Loucy (cell line): ENCODE measurements at regions not wholly inside any gene's neighbourhood (a gene's known extent, or its start where the extent isn't known, plus 50 kb on each side); places are given as distances from the start of the nearest gene placed in this dataset.

Experiments
- H2AFZ ChIP-seq: fragments of 200-600 bp; sonication (generic); 2 replicates; pipeline ENCODE4 v1.6.0; 2016; ENCODE audit warnings: antibody characterized with exemption, mild to moderate bottlenecking, low read length, moderate library complexity
- H3F3A ChIP-seq: fragments of 200-600 bp; 2 replicates; pipeline ENCODE4 v1.6.0; 2016; ENCODE audit warnings: antibody characterized with exemption, low read depth, mild to moderate bottlenecking
- H3K27me3 ChIP-seq: fragments of 200-600 bp; sonication (generic); 2 replicates; pipeline ENCODE4 v1.6.1; 2014; ENCODE audit warnings: low read length, mild to moderate bottlenecking; ENCODE audit not compliant: insufficient read depth, poor library complexity, severe bottlenecking
- H3K36me3 ChIP-seq: fragments of 200-600 bp; sonication (generic); 2 replicates; pipeline ENCODE4 v1.6.1; 2016; ENCODE audit warnings: low read length; ENCODE audit not compliant: insufficient read depth
- H3K4me1 ChIP-seq: fragments of 200-600 bp; sonication (generic); 2 replicates; pipeline ENCODE4 v1.5.1; 2014; ENCODE audit warnings: low read length, mild to moderate bottlenecking; ENCODE audit not compliant: insufficient read depth, poor library complexity, severe bottlenecking
- H3K4me2 ChIP-seq: fragments of 200-600 bp; sonication (generic); 2 replicates; pipeline ENCODE4 v1.6.0; 2014; ENCODE audit warnings: antibody characterized with exemption, low read length, low read depth, mild to moderate bottlenecking; ENCODE audit not compliant: poor library complexity, severe bottlenecking
- H3K4me3 ChIP-seq: fragments of 200-600 bp; sonication (generic); 2 replicates; pipeline ENCODE4 v1.5.1; 2014; ENCODE audit warnings: low read length, mild to moderate bottlenecking, mixed read lengths; ENCODE audit not compliant: poor library complexity, severe bottlenecking
- H3K79me2 ChIP-seq: fragments of 200-600 bp; sonication (generic); 2 replicates; pipeline ENCODE4 v1.6.1; 2014; ENCODE audit warnings: low read length; ENCODE audit not compliant: insufficient read depth
- H3K9ac ChIP-seq: fragments of 200-600 bp; sonication (generic); 2 replicates; pipeline ENCODE4 v1.6.0; 2014; ENCODE audit warnings: mild to moderate bottlenecking, low read depth, low read length, moderate library complexity; ENCODE audit not compliant: poor library complexity, severe bottlenecking
- H3K9me2 ChIP-seq: fragments of 200-600 bp; sonication (generic); replicated peaks from 2 replicates; pipeline ENCODE4 v1.6.1; 2016; ENCODE audit warnings: low read depth, low read length, mixed read lengths
- H3K9me3 ChIP-seq: fragments of 200-600 bp; sonication (generic); 2 replicates; pipeline ENCODE4 v1.6.1; 2014; ENCODE audit warnings: mild to moderate bottlenecking, antibody characterized with exemption, low read length, low read depth; ENCODE audit not compliant: insufficient read depth
- H4K20me1 ChIP-seq: fragments of 200-600 bp; sonication (generic); 2 replicates; pipeline ENCODE4 v1.6.0; 2014; ENCODE audit warnings: antibody characterized with exemption, low read length, mild to moderate bottlenecking; ENCODE audit not compliant: insufficient read depth, poor library complexity, severe bottlenecking
- EZH2phosphoT487 ChIP-seq: fragments of 200-600 bp; IDR thresholded peaks from 2 replicates; pipeline ENCODE4 v1.6.1; 2018; ENCODE audit warnings: antibody characterized with exemption, mild to moderate bottlenecking, moderate library complexity, borderline replicate concordance
- TF ChIP-seq, protein P1 (sequence below): fragments of 200-600 bp; sonication (generic); conservative IDR thresholded peaks from 2 replicates; pipeline ENCODE4 v1.5.1; 2014; ENCODE audit warnings: mild to moderate bottlenecking, antibody characterized with exemption, low read length

- Histone ChIP-seq H3K4me1 (no peaks in the 10 kb centered on the region), H3K9me3 (no peaks in the 10 kb centered on the region), H3K27me3 (no peaks in the 10 kb centered on the region), H3K36me3 (no peaks in the 10 kb centered on the region), H3K79me2 (no peaks in the 10 kb centered on the region), H3F3A (no peaks in the 10 kb centered on the region), H3K4me3 (no peak overlapping the region), H4K20me1 (no peaks in the 10 kb centered on the region), H2AFZ (no peak overlapping the region), H3K4me2 (no peak overlapping the region), H3K9me2 (no peaks in the 10 kb centered on the region), H3K9ac (no peak overlapping the region)
- TF ChIP-seq EZH2phosphoT487 = no peak
- TF ChIP-seq, protein P1, sequence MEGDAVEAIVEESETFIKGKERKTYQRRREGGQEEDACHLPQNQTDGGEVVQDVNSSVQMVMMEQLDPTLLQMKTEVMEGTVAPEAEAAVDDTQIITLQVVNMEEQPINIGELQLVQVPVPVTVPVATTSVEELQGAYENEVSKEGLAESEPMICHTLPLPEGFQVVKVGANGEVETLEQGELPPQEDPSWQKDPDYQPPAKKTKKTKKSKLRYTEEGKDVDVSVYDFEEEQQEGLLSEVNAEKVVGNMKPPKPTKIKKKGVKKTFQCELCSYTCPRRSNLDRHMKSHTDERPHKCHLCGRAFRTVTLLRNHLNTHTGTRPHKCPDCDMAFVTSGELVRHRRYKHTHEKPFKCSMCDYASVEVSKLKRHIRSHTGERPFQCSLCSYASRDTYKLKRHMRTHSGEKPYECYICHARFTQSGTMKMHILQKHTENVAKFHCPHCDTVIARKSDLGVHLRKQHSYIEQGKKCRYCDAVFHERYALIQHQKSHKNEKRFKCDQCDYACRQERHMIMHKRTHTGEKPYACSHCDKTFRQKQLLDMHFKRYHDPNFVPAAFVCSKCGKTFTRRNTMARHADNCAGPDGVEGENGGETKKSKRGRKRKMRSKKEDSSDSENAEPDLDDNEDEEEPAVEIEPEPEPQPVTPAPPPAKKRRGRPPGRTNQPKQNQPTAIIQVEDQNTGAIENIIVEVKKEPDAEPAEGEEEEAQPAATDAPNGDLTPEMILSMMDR = no peak
These were observed 81.1 kb upstream of the CD2AP start for GRCh38 chr6:47396401-47397069.

- Histone ChIP-seq H3K4me3 (no peak overlapping the region), H3K79me2 (no peaks in the 10 kb centered on the region), H3K9me2 (no peaks in the 10 kb centered on the region), H3K9ac (no peak overlapping the region), H3F3A (no peaks in the 10 kb centered on the region), H4K20me1 (no peaks in the 10 kb centered on the region), H2AFZ (no peak overlapping the region), H3K4me1 (no peaks in the 10 kb centered on the region), H3K27me3 (no peaks in the 10 kb centered on the region), H3K9me3 (no peaks in the 10 kb centered on the region), H3K4me2 (no peak overlapping the region), H3K36me3 (no peaks in the 10 kb centered on the region)
- TF ChIP-seq EZH2phosphoT487 = no peak
- TF ChIP-seq, protein P1 = no peak
These were observed 77.0 kb upstream of the CD2AP start for GRCh38 chr6:47400581-47400980.

DNA sequence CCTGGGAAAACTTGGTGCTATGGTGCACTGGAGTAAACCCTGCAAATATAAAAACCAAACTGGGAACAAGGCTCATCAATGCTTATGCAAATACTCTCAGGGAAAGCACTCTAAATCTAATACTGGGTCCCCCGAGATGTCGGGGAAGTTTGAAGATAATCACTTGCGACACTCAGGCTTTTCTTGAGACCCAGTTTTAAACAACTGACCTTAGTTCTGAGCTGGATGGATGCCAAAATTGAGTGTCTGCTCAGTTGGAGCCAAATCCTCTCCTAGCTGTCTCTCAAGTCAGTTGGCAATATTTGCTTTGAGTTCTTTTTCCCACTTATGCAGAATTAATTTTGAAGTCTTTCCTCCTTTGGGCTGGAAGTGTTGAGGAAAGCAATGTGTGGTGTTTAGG lies 75.5 kb upstream of the CD2AP start:
- Histone ChIP-seq H3K9me2 (no peaks in the 10 kb centered on the region), H3K9ac (no peak overlapping the region), H3K4me2 (no peak overlapping the region), H3K79me2 (no peaks in the 10 kb centered on the region), H2AFZ (no peak overlapping the region), H3K9me3 (no peaks in the 10 kb centered on the region), H3K27me3 (no peaks in the 10 kb centered on the region), H3K4me3 (no peak overlapping the region), H4K20me1 (no peaks in the 10 kb centered on the region), H3K36me3 (no peaks in the 10 kb centered on the region), H3K4me1 (no peaks in the 10 kb centered on the region), H3F3A (no peaks in the 10 kb centered on the region)
- TF ChIP-seq, protein P1 = no peak
- no peak for TF ChIP-seq EZH2phosphoT487
